Aorta (tissue), 5 donors: ENCODE measurements at regions not wholly inside any gene's neighbourhood (a gene's known extent, or its start where the extent isn't known, plus 50 kb on each side); places are given as distances from the start of the nearest gene placed in this dataset.

Experiments used
- ATAC-seq: fragments of 200-7000 bp; cut with Tn5 transposase; one replicate; pipeline ENCODE4 v1.9.1; 2022; ENCODE audit warnings: moderate library complexity; ENCODE audit not compliant: low FRiP score
- DNase-seq, 2 donors: peaks; one replicate each; pipeline ENCODE4 v3.0.0-alpha.2; 2020
- H3K27ac ChIP-seq, 2 donors: one replicate each; pipeline ENCODE4 v1.5.1; 2013; ENCODE audit warnings: low read length in 2 of 2, mild to moderate bottlenecking in 2 of 2, moderate library complexity in 2 of 2, control low read depth in 1 of 2, inconsistent platforms in 1 of 2, low read depth in 1 of 2
- H3K27me3 ChIP-seq, 2 donors: one replicate each; pipeline ENCODE4 v1.6.1; 2013; ENCODE audit warnings: control low read depth in 1 of 2, low read length in 1 of 2, mild to moderate bottlenecking in 1 of 2, moderate library complexity in 1 of 2; ENCODE audit not compliant: insufficient read depth in 2 of 2, control insufficient read depth in 1 of 2
- H3K36me3 ChIP-seq, 2 donors: one replicate each; pipeline ENCODE4 v1.6.1; 2013; ENCODE audit warnings: control low read depth in 1 of 2, low read length in 1 of 2, mild to moderate bottlenecking in 1 of 2; ENCODE audit not compliant: insufficient read depth in 2 of 2, control insufficient read depth in 1 of 2
- H3K4me1 ChIP-seq, 2 donors: one replicate each; pipeline ENCODE4 v1.6.1; 2013; ENCODE audit warnings: low read length in 2 of 2, control low read depth in 1 of 2, mild to moderate bottlenecking in 1 of 2, moderate library complexity in 1 of 2; ENCODE audit not compliant: insufficient read depth in 2 of 2, control insufficient read depth in 1 of 2
- H3K4me3 ChIP-seq, 2 donors: one replicate each; pipeline ENCODE4 v1.5.1; 2013; ENCODE audit warnings: low read length in 2 of 2, control low read depth in 1 of 2, mild to moderate bottlenecking in 1 of 2
- H3K9me3 ChIP-seq: one replicate; pipeline ENCODE4 v1.6.1; 2013; ENCODE audit warnings: mild to moderate bottlenecking, low read length; ENCODE audit not compliant: control insufficient read depth
- WGBS, 2 donors: extraction: QIAGEN DNeasy Blood & Tissue Kit; methylation state at CpG; one replicate each; pipeline ENCODE4 v1.1.7; 2013; 5-methylcytosine and 5-hydroxymethylcytosine counted together
- intact Hi-C, 2 donors: fragments of 100-400 bp; cut with DNase I; formaldehyde crosslinking; loops; one replicate each; pipeline versions ENCODE4 v1.14.2 to v1.15.0; 2022
- donor health status: healthy with polysubstance abuse.
- donor health status: Bipolar disorder and iron deficiency.
- donor health status: DM: no; HTN: no; CAD: no.
- donor health status: DM: no; HTN: no; CAD: no.
- donor health status: DM: yes; HTN: yes; CAD: no.

DNA sequence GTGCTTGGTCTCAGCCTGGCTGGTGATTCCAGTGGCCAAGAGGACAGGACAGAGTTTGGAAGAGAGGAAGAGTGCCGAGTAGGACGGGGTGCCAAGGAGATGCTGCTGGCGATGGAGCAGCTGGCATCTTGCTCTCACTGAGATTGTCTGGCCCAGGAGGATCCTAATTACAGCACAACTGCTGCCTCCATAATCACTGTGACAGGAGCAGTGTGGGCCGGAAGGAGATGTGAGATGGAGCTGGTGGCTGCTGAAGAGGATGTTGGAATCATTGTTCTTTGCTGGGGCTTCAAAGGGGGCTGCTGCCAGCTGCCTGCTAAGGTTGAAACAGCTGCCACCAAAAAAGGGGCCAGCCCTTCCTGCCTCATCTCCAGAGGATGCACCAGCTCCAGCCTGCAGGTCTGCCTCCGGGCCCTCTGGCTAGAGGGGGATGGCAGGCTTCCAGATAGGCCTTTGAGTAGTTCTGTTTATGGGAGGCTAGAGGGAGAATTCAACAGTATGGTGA lies 214.4 kb downstream of the RNF144B start:
- no peaks in the 10 kb centered on the region for H3K36me3 ChIP-seq
- no peak overlapping the region for H3K27ac ChIP-seq
- DNase-seq: no peak
- H3K9me3 ChIP-seq: peaks cover 1% of the 10 kb centered on the region
- intact Hi-C loops: no loop called here
- H3K27me3 ChIP-seq: no peaks in the 10 kb centered on the region
- ATAC-seq: no peak
- H3K4me3 ChIP-seq: no peak overlapping the region
- WGBS, 2 donors: 89% methylated on average over 5 of the region's 5 CpGs
- no peaks in the 10 kb centered on the region for H3K4me1 ChIP-seq

- intact Hi-C loops: no loop called here
Observed at GRCh38 chr6:18602931-18603330, 215.8 kb downstream of the RNF144B start.

DNA sequence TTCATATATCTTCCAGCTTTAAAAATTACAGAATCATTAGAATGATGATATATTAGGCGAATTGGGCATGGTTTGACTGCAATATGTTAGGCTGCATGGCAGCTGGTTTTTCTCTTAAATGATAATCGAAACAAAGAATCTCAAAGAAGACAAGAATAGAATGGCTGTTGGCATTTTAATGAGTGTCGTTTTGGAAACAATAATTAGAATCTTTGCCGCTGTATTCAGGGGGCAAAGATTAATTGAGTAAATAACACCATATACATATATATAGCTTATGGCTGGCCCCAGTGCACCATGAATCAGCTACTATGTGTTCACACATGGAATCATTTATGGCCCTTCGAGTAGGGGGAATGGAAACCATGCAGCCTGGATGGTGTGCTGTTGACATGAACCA lies 216.2 kb downstream of the RNF144B start:
- Histone ChIP-seq H3K4me1 (no peaks in the 10 kb centered on the region), H3K4me3 (no peak overlapping the region), H3K36me3 (no peaks in the 10 kb centered on the region), H3K27me3 (no peaks in the 10 kb centered on the region), H3K27ac (no peak overlapping the region), H3K9me3 (peaks cover 1% of the 10 kb centered on the region)
- DNase-seq (no peak), ATAC-seq (no peak)
- 81 to 95% methylated on average over 5 of the region's 5 CpGs for WGBS, 2 donors
- intact Hi-C loops: no loop called here

More at GRCh38 chr6:18602931-18603330, 215.8 kb downstream of the RNF144B start:
- Histone ChIP-seq H3K4me1 (no peaks in the 10 kb centered on the region), H3K9me3 (peaks cover 1% of the 10 kb centered on the region), H3K27me3 (no peaks in the 10 kb centered on the region), H3K36me3 (no peaks in the 10 kb centered on the region), H3K4me3 (no peak overlapping the region), H3K27ac (no peak overlapping the region)
- DNase-seq (no peak), ATAC-seq (no peak)
- 98 to 100% methylated on average over 2 of the region's 2 CpGs for WGBS, 2 donors

DNA sequence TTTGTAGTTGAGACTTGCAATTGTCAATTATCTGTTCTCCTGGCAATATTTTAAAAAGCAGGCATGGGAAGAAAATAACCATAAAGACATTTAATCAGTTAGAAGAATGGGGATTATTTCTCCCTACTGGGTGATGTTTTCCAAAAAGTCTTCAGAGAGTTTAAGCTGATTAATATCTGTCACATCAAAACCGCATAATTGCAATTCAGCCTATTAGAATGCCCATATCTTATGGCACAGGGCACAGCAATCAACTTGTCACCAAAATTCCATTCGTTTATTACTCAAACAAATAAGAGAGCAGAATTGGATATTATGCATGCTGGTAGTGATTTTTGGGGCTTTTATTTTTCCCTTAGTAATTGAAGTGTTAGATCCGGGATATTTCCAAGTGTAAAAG lies 218.7 kb downstream of the RNF144B start:
- H3K36me3 ChIP-seq: no peaks in the 10 kb centered on the region
- no peaks in the 10 kb centered on the region for H3K4me1 ChIP-seq
- no peak overlapping the region for H3K27ac ChIP-seq
- intact Hi-C loops: no loop called here
- no peak for ATAC-seq
- no peaks in the 10 kb centered on the region for H3K27me3 ChIP-seq
- WGBS, 2 donors: 9 to 13% methylated on average over 3 of the region's 3 CpGs
- peaks cover 1% of the 10 kb centered on the region for H3K9me3 ChIP-seq
- H3K4me3 ChIP-seq: no peak overlapping the region
- no peak for DNase-seq

DNA sequence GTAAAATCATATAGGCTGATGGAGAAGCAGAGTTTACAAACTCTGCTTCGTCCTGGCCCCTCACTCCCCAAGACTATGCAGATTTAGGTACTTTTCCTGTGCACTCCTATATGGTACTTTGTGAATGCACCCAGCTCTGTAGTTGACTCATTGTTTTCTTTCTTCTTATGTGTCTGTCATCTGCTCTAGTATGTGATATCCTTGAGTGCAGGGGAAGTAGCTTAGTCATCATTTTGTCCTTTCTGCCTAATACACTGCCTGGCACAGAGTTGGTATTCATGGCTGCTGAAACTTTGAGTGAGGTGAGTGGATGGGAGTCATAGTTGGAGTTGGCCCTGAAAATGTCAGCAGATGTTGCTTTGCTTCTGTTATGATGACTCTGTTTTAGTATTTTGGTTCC lies 222.6 kb downstream of the RNF144B start:
- 92 to 97% methylated on average over 1 of the region's 1 CpG for WGBS, 2 donors
- H3K27me3 ChIP-seq: no peaks in the 10 kb centered on the region
- no peak overlapping the region for H3K4me3 ChIP-seq
- ATAC-seq (no peak), DNase-seq (no peak)
- H3K36me3 ChIP-seq: no peaks in the 10 kb centered on the region
- intact Hi-C loops: no loop called here
- no peaks in the 10 kb centered on the region for H3K4me1 ChIP-seq
- no peak overlapping the region for H3K27ac ChIP-seq
- H3K9me3 ChIP-seq: no peaks in the 10 kb centered on the region

- Histone ChIP-seq H3K4me3 (no peak overlapping the region), H3K9me3 (peaks cover 3% of the 10 kb centered on the region), H3K27me3 (no peaks in the 10 kb centered on the region), H3K36me3 (no peaks in the 10 kb centered on the region), H3K27ac (no peak overlapping the region), H3K4me1 (no peaks in the 10 kb centered on the region)
- WGBS, 2 donors: 20 to 25% methylated on average over 4 of the region's 4 CpGs
- DNase-seq (no peak), ATAC-seq (no peak)
- intact Hi-C loops: no loop called here
Observed at GRCh38 chr6:18613319-18613925, 226.3 kb downstream of the RNF144B start.

GRCh38 chr6:18629571-18629970 lies 242.4 kb downstream of the RNF144B start:
- ATAC-seq: no peak
- no peak for DNase-seq
- Histone ChIP-seq H3K36me3 (no peaks in the 10 kb centered on the region), H3K4me1 (no peaks in the 10 kb centered on the region), H3K27ac (no peak overlapping the region), H3K4me3 (no peak overlapping the region), H3K27me3 (no peaks in the 10 kb centered on the region), H3K9me3 (no peaks in the 10 kb centered on the region)
- intact Hi-C loops: no loop called here
- 24 to 32% methylated on average over 3 of the region's 3 CpGs for WGBS, 2 donors

GRCh38 chr6:18632670-18633410 lies 245.7 kb downstream of the RNF144B start:
- intact Hi-C loops: no loop called here
- 78 to 82% methylated on average over 4 of the region's 4 CpGs for WGBS, 2 donors
- no peak for DNase-seq

GRCh38 chr6:18634912-18635311 lies 247.8 kb downstream of the RNF144B start:
- 94 to 95% methylated on average over 6 of the region's 6 CpGs for WGBS, 2 donors
- intact Hi-C loops: no loop called here

More at GRCh38 chr6:18632670-18633410, 245.7 kb downstream of the RNF144B start:
- Histone ChIP-seq H3K36me3 (no peaks in the 10 kb centered on the region), H3K4me1 (no peaks in the 10 kb centered on the region), H3K9me3 (no peaks in the 10 kb centered on the region), H3K27me3 (no peaks in the 10 kb centered on the region), H3K27ac (no peak overlapping the region), H3K4me3 (no peak overlapping the region)
- no peak for ATAC-seq

More at GRCh38 chr6:18634912-18635311, 247.8 kb downstream of the RNF144B start:
- ATAC-seq (no peak), DNase-seq (no peak)
- Histone ChIP-seq H3K4me3 (no peak overlapping the region), H3K9me3 (no peaks in the 10 kb centered on the region), H3K4me1 (no peaks in the 10 kb centered on the region), H3K36me3 (no peaks in the 10 kb centered on the region), H3K27ac (no peak overlapping the region), H3K27me3 (no peaks in the 10 kb centered on the region)
